GM12891 (cell line): ENCODE measurements at regions not wholly inside any gene's neighbourhood (a gene's known extent, or its start where the extent isn't known, plus 50 kb on each side); places are given as distances from the start of the nearest gene placed in this dataset.

Experiments
- POLR2AphosphoS5 ChIP-seq: IDR thresholded peaks from 2 replicates; pipeline ENCODE4 v1.6.1; 2011; ENCODE audit warnings: low read depth, low read length, control low read depth
- TAF1 ChIP-seq: IDR thresholded peaks from 2 replicates; pipeline ENCODE4 v1.6.1; 2011; ENCODE audit warnings: low read depth, low read length, control low read depth

GRCh38 chr9:96031366-96031824 is 155.9 kb downstream of the ERCC6L2 start:
- TF ChIP-seq TAF1 (no peak), POLR2AphosphoS5 (no peak)
